H9 (cell line): ENCODE measurements at regions not wholly inside any gene's neighbourhood (a gene's known extent, or its start where the extent isn't known, plus 50 kb on each side); places are given as distances from the start of the nearest gene placed in this dataset.

Experiments
- DNase-seq: peaks from one replicate; pipeline ENCODE4 v3.0.0-alpha.2; 2017
- H2AFZ ChIP-seq: one replicate; pipeline ENCODE4 v1.6.1; 2013; ENCODE audit warnings: mild to moderate bottlenecking, low read length, control low read depth, moderate library complexity
- H2AK5ac ChIP-seq: 2 replicates; pipeline ENCODE4 v1.6.1; 2013; ENCODE audit warnings: low read length, control low read depth, mixed read lengths; ENCODE audit not compliant: insufficient read length
- H2BK120ac ChIP-seq: one replicate; pipeline ENCODE4 v1.6.1; 2013; ENCODE audit warnings: low read depth, mild to moderate bottlenecking, low read length, control low read depth, inconsistent platforms; ENCODE audit not compliant: poor library complexity, severe bottlenecking
- H2BK12ac ChIP-seq: 2 replicates; pipeline ENCODE4 v1.6.1; 2013; ENCODE audit warnings: low read length, control low read depth, mixed read lengths, low read depth; ENCODE audit not compliant: insufficient read length
- H2BK15ac ChIP-seq: 2 replicates; pipeline ENCODE4 v1.6.1; 2013; ENCODE audit warnings: low read depth, low read length, control low read depth
- H2BK20ac ChIP-seq: one replicate; pipeline ENCODE4 v1.6.1; 2013; ENCODE audit warnings: low read depth, mild to moderate bottlenecking, low read length, control low read depth, inconsistent platforms; ENCODE audit not compliant: poor library complexity, severe bottlenecking
- H2BK5ac ChIP-seq: 2 replicates; pipeline ENCODE4 v1.6.1; 2013; ENCODE audit warnings: low read length, control low read depth, mixed read lengths; ENCODE audit not compliant: insufficient read length
- H3K14ac ChIP-seq: 2 replicates; pipeline ENCODE4 v1.6.1; 2013; ENCODE audit warnings: low read length, control low read depth; ENCODE audit not compliant: insufficient read depth
- H3K18ac ChIP-seq: 2 replicates; pipeline ENCODE4 v1.6.1; 2013; ENCODE audit warnings: low read depth, mild to moderate bottlenecking, mixed read lengths, low read length, control low read depth; ENCODE audit not compliant: insufficient read length
- H3K23ac ChIP-seq: 2 replicates; pipeline ENCODE4 v1.6.1; 2013; ENCODE audit warnings: low read length, control low read depth, mixed read lengths, low read depth; ENCODE audit not compliant: insufficient read length
- H3K23me2 ChIP-seq: 2 replicates; pipeline ENCODE4 v1.6.1; 2013; ENCODE audit warnings: low read depth, mild to moderate bottlenecking, mixed read lengths, low read length, control low read depth; ENCODE audit not compliant: insufficient read length, poor library complexity, severe bottlenecking
- H3K27ac ChIP-seq: 2 replicates; pipeline ENCODE4 v1.5.1; 2013; ENCODE audit warnings: low read length, control low read depth, mixed read lengths, low read depth; ENCODE audit not compliant: insufficient read length
- H3K27me3 ChIP-seq: 2 replicates; pipeline ENCODE4 v1.6.1; 2013; ENCODE audit warnings: low read length, control low read depth, inconsistent platforms; ENCODE audit not compliant: insufficient read depth
- H3K4ac ChIP-seq: 2 replicates; pipeline ENCODE4 v1.6.1; 2013; ENCODE audit warnings: low read depth, mild to moderate bottlenecking, control low read depth, inconsistent platforms, low read length, moderate library complexity
- H3K4me1 ChIP-seq: 2 replicates; pipeline ENCODE4 v1.6.1; 2013; ENCODE audit warnings: low read length, control low read depth, inconsistent platforms; ENCODE audit not compliant: insufficient read depth
- H3K4me2 ChIP-seq: 2 replicates; pipeline ENCODE4 v1.6.1; 2013; ENCODE audit warnings: low read length, control low read depth, mixed read lengths; ENCODE audit not compliant: insufficient read length, insufficient read depth
- H3K56ac ChIP-seq: 2 replicates; pipeline ENCODE4 v1.6.1; 2013; ENCODE audit warnings: low read depth, mild to moderate bottlenecking, mixed read lengths, low read length, control low read depth; ENCODE audit not compliant: insufficient read length
- H3K79me1 ChIP-seq: 2 replicates; pipeline ENCODE4 v1.6.1; 2013; ENCODE audit warnings: low read depth, mild to moderate bottlenecking, moderate library complexity, low read length, control low read depth, inconsistent platforms; ENCODE audit not compliant: insufficient read depth, poor library complexity, severe bottlenecking
- H3K79me2 ChIP-seq: 2 replicates; pipeline ENCODE4 v1.6.1; 2013; ENCODE audit warnings: low read length, control low read depth, inconsistent platforms; ENCODE audit not compliant: insufficient read depth
- H3K9ac ChIP-seq: 2 replicates; pipeline ENCODE4 v1.6.1; 2013; ENCODE audit warnings: low read length, control low read depth, mixed read lengths; ENCODE audit not compliant: insufficient read length; ENCODE audit errors: extremely low read depth
- H3K9me3 ChIP-seq: one replicate; pipeline ENCODE4 v1.6.1; 2013; ENCODE audit warnings: low read depth, low read length, inconsistent platforms; ENCODE audit not compliant: control insufficient read depth
- H3T11ph ChIP-seq: one replicate; pipeline ENCODE4 v1.6.1; 2013; ENCODE audit warnings: mild to moderate bottlenecking, low read length, control low read depth, inconsistent platforms
- H4K20me1 ChIP-seq: one replicate; pipeline ENCODE4 v1.6.1; 2013; ENCODE audit not compliant: control insufficient read depth, insufficient read length, insufficient read depth
- H4K5ac ChIP-seq: 2 replicates; pipeline ENCODE4 v1.6.1; 2013; ENCODE audit warnings: low read depth, mild to moderate bottlenecking, mixed read lengths, low read length, control low read depth; ENCODE audit not compliant: insufficient read length
- H4K8ac ChIP-seq: replicated peaks from 2 replicates; pipeline ENCODE4 v1.6.1; 2013; ENCODE audit warnings: low read length, control low read depth, mixed read lengths, low read depth; ENCODE audit not compliant: insufficient read length
- H4K91ac ChIP-seq: 2 replicates; pipeline ENCODE4 v1.6.1; 2013; ENCODE audit warnings: low read depth, mild to moderate bottlenecking, moderate library complexity, mixed read lengths, low read length, control low read depth; ENCODE audit not compliant: insufficient read length
- H3K27ac Mint-ChIP-seq, 3 experiments: 2 replicates in 2 of 3; 3 replicates in 1 of 3; pipeline ENCODE4 v1.8.0; 2020 to 2021; ENCODE audit warnings: mixed read lengths in 3 of 3, mild to moderate bottlenecking in 1 of 3, moderate library complexity in 1 of 3
- H3K27me3 Mint-ChIP-seq: 2 replicates; pipeline ENCODE4 v1.8.0; 2021; ENCODE audit warnings: low read depth, mild to moderate bottlenecking, moderate library complexity, mixed read lengths
- H3K36me3 Mint-ChIP-seq, 3 experiments: 2 replicates in 2 of 3; 3 replicates in 1 of 3; pipeline ENCODE4 v1.8.0; 2020 to 2021; ENCODE audit warnings: low read depth in 3 of 3, mixed read lengths in 3 of 3; ENCODE audit not compliant: insufficient read depth in 1 of 3
- H3K4me1 Mint-ChIP-seq, 2 experiments: 2 replicates each; pipeline ENCODE4 v1.8.0; 2020; ENCODE audit warnings: mixed read lengths in 2 of 2
- H3K4me3 Mint-ChIP-seq, 2 experiments: 2 replicates in 1 of 2; 3 replicates in 1 of 2; pipeline ENCODE4 v1.8.0; 2020 to 2021; ENCODE audit warnings: mild to moderate bottlenecking in 2 of 2, mixed read lengths in 2 of 2, moderate library complexity in 1 of 2
- H3K9me3 Mint-ChIP-seq, 2 experiments: 2 replicates in 1 of 2; 3 replicates in 1 of 2; pipeline ENCODE4 v1.8.0; 2020; ENCODE audit warnings: mild to moderate bottlenecking in 2 of 2, mixed read lengths in 2 of 2, moderate library complexity in 1 of 2
- CTCF ChIP-seq: fragments of 200-600 bp; sonication (generic); conservative IDR thresholded peaks from 3 replicates; pipeline ENCODE4 v1.8.0; 2021; ENCODE audit warnings: antibody characterized with exemption, mild to moderate bottlenecking
- WGBS: extraction: QIAGEN DNeasy Blood & Tissue Kit; methylation state at CpG from one replicate; pipeline ENCODE4 v1.1.7; 2013; ENCODE audit warnings: missing lambda C conversion rate, low lambda C conversion rate, mixed read lengths; ENCODE audit not compliant: insufficient read length; ENCODE audit errors: extremely low coverage; 5-methylcytosine and 5-hydroxymethylcytosine counted together

- no peak overlapping the region for H3K27ac ChIP-seq
- no CpG with 5 or more reads among the region's 6 CpGs for WGBS
- no peak overlapping the region for H3K9ac ChIP-seq
- Mint-ChIP-seq H3K4me3 (no peak overlapping the region), H3K36me3 (peaks cover 0 to 6% (median 2%) of the 10 kb centered on the region in 3 experiments; a peak in 3 of 7 replicates), H3K4me1 (peaks cover 31 to 32% of the 10 kb centered on the region in 2 experiments), H3K9me3 (peaks cover 6% of the 10 kb centered on the region in 2 experiments), H3K27ac (no peak overlapping the region; a peak in 1 of 7 replicates), H3K27me3 (peaks cover 66% of the 10 kb centered on the region)
- H2BK12ac ChIP-seq = no peak overlapping the region
- no peak overlapping the region for H3K4ac ChIP-seq
- H3K23me2 ChIP-seq = no peaks in the 10 kb centered on the region
- no peak for TF ChIP-seq CTCF
- H3K79me2 ChIP-seq = no peaks in the 10 kb centered on the region
- H3K9me3 ChIP-seq = no peaks in the 10 kb centered on the region
- DNase-seq = no peak
- H3K56ac ChIP-seq = no peak overlapping the region
- no peak overlapping the region for H3K14ac ChIP-seq
- H2AFZ ChIP-seq = no peak overlapping the region
- no peak overlapping the region for H4K5ac ChIP-seq
- H2BK120ac ChIP-seq = no peak overlapping the region
- H3K27me3 ChIP-seq = no peaks in the 10 kb centered on the region; the same call in 1 of the 2 replicates
- H3K4me1 ChIP-seq = peaks cover 4% of the 10 kb centered on the region; the same call in 1 of the 2 replicates
- no peak overlapping the region for H4K91ac ChIP-seq
- no peak overlapping the region for H3K4me2 ChIP-seq
- no peak overlapping the region for H3K18ac ChIP-seq
- H3K23ac ChIP-seq = no peak overlapping the region
- no peak overlapping the region for H3T11ph ChIP-seq
- H2BK15ac ChIP-seq = no peak overlapping the region
- H2BK5ac ChIP-seq = no peak overlapping the region
- H4K20me1 ChIP-seq = no peaks in the 10 kb centered on the region
- no peak overlapping the region for H2BK20ac ChIP-seq
- no peaks in the 10 kb centered on the region for H3K79me1 ChIP-seq
- H2AK5ac ChIP-seq = no peak overlapping the region
- H4K8ac ChIP-seq = no peak overlapping the region
Measured at GRCh38 chr10:36185097-36185496, 543.0 kb upstream of the FZD8 start.
